ENCODE measurements at regions not wholly inside any gene's neighbourhood (a gene's known extent, or its start where the extent isn't known, plus 50 kb on each side); places are given as distances from the start of the nearest gene placed in this dataset.

DNA sequence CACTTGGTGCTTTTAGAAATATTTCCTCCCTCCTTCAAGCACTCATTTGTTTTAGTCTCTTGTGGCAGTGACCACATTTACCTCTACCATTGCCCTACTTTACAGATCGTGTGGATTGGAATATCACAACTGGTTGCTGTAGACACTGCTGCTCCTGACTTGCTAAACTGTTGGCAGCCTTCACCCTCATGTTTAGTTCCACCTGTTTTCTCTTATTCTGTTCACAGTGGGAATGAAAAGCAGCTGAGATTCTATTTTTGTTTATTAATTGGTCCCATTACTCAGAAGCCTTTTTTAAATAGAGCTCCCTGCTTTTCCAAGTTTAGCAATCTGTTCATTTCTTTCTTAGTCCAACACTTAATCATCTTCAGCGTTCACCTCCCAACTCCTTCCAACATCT is 308.9 kb downstream of the RWDD3 start:
- DNase-seq (ENCODE audit: low read depth), result no peak
- TF ChIP-seq, protein P1, sequence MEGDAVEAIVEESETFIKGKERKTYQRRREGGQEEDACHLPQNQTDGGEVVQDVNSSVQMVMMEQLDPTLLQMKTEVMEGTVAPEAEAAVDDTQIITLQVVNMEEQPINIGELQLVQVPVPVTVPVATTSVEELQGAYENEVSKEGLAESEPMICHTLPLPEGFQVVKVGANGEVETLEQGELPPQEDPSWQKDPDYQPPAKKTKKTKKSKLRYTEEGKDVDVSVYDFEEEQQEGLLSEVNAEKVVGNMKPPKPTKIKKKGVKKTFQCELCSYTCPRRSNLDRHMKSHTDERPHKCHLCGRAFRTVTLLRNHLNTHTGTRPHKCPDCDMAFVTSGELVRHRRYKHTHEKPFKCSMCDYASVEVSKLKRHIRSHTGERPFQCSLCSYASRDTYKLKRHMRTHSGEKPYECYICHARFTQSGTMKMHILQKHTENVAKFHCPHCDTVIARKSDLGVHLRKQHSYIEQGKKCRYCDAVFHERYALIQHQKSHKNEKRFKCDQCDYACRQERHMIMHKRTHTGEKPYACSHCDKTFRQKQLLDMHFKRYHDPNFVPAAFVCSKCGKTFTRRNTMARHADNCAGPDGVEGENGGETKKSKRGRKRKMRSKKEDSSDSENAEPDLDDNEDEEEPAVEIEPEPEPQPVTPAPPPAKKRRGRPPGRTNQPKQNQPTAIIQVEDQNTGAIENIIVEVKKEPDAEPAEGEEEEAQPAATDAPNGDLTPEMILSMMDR (IDR thresholded peaks at IDR 0.05; ENCODE audit: insufficient read depth, low read length, poor library complexity, severe bottlenecking), result no peak

DNA sequence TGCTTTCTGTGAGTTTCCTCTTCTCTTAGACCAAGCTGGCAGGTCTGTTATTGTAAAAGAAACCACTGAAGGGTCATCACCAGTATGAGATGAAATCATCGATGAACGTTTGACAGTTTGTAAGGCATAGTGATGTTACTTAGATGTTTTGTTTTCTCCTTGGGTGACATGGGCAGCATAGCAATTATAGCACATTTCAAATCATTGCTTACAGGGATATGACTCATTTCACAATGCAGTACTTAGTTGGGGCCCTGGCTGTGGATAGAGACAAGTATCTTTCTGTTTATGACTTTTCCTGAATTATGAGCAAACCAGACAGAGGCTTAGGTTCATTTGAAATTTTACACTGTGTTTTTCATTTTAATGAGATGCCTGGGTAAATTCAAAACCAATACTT is 313.0 kb downstream of the RWDD3 start:
- H3K4me3 ChIP-seq (ENCODE audit: low read depth, low read length), result no peak overlapping the region
- no peaks in the 10 kb centered on the region for H3K36me3 ChIP-seq (ENCODE audit: control insufficient read depth, insufficient read depth, low read length)
- no peak for DNase-seq (ENCODE audit: low read depth)
- TF ChIP-seq, protein P1 (IDR thresholded peaks at IDR 0.05; ENCODE audit: insufficient read depth, low read length, poor library complexity, severe bottlenecking), result no peak
- H3K27me3 ChIP-seq (ENCODE audit: control insufficient read depth, insufficient read depth, low read length), result no peaks in the 10 kb centered on the region

More for the DNA sequence above, 308.9 kb downstream of the RWDD3 start:
- Histone ChIP-seq H3K27me3 (ENCODE audit: control insufficient read depth, insufficient read depth, low read length) (no peaks in the 10 kb centered on the region), H3K36me3 (ENCODE audit: control insufficient read depth, insufficient read depth, low read length) (no peaks in the 10 kb centered on the region), H3K4me3 (ENCODE audit: low read depth, low read length) (no peak overlapping the region)

DNA sequence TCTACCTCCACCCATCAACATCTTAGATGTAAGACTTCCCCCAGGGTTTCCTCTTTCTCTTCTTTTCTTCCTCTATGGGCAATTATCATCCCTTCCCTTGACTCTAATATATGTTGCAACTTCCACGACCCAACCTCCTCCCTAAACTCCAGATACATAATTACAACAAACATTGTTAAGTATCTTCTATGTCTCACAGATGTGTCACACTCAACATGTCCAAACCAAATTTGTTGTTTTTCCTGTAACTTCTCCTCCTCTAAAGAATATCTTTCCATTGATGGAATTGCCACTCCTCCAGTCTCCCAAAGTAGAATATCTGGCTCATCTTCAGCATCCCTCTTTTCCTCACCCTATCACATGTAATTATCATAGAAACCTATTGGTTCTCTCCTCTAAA is 314.2 kb downstream of the RWDD3 start:
- H3K36me3 ChIP-seq (ENCODE audit: control insufficient read depth, insufficient read depth, low read length), result no peaks in the 10 kb centered on the region
- TF ChIP-seq, protein P1 (IDR thresholded peaks at IDR 0.05; ENCODE audit: insufficient read depth, low read length, poor library complexity, severe bottlenecking), result no peak
- no peak overlapping the region for H3K4me3 ChIP-seq (ENCODE audit: low read depth, low read length)
- DNase-seq (ENCODE audit: low read depth), result no peak
- H3K27me3 ChIP-seq (ENCODE audit: control insufficient read depth, insufficient read depth, low read length), result no peaks in the 10 kb centered on the region

DNA sequence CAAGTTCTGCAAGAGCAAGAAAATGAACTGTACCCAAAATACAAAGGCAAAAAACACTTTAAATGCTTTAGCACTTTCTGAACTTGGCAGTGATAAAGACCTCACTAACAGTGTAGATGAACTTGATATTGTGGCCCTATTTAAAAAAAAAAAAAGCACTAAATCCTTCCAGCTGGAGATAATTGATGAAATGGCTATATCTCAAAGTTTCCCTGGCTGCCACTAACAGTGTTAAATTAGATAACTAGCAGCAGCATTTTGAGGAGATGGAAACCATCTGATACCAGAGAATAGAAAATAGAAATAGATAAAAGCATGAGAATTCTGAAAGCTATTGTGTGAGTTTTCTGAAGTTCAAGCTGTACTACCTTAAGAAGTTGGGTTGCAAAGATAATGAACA is 317.2 kb downstream of the RWDD3 start:
- no peak for DNase-seq (ENCODE audit: low read depth)
- H3K4me3 ChIP-seq (ENCODE audit: low read depth, low read length), result no peak overlapping the region
- H3K36me3 ChIP-seq (ENCODE audit: control insufficient read depth, insufficient read depth, low read length), result no peaks in the 10 kb centered on the region
- H3K27me3 ChIP-seq (ENCODE audit: control insufficient read depth, insufficient read depth, low read length), result no peaks in the 10 kb centered on the region
- TF ChIP-seq, protein P1 (IDR thresholded peaks at IDR 0.05; ENCODE audit: insufficient read depth, low read length, poor library complexity, severe bottlenecking), result no peak

DNA sequence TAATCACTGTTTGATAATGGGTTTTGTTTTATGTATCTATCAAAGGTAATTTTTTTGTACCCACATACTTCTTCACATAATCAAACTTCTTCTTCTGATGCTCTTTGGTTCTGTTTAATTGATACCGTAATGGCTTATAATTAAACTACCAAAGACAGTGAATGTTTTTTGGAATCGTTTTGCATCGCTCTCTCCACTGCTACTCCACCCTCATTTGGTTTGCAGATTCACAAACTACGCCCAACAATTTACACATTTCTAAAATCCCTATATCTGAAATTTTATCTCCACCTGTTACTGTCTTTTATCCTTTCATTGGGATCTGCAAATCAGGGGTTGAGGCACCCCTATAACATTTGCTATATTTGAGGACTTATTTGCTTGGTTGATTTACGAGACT is 319.6 kb downstream of the RWDD3 start:
- no peak overlapping the region for H3K4me3 ChIP-seq (ENCODE audit: low read depth, low read length)
- H3K36me3 ChIP-seq (ENCODE audit: control insufficient read depth, insufficient read depth, low read length), result no peaks in the 10 kb centered on the region
- DNase-seq (ENCODE audit: low read depth), result no peak
- TF ChIP-seq, protein P1 (IDR thresholded peaks at IDR 0.05; ENCODE audit: insufficient read depth, low read length, poor library complexity, severe bottlenecking), result no peak
- no peaks in the 10 kb centered on the region for H3K27me3 ChIP-seq (ENCODE audit: control insufficient read depth, insufficient read depth, low read length)

DNA sequence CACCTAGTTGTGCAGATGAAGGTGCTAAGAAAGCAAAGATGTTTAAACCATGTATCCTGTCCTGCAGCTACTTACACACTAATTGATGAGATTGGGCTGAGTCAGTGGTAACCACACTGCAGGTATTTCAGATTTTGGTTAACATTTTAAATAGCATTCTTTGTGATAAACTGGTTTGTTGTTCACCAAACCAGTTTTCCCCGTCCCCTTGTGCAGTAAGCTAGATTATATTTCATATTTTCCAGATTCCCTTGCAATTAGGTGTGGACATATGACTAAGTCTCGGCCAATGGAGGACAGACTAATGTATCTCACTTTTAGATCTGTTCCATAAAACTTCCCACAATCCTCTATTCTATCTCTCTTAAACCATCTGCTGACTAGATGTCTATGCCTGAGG is 320.4 kb downstream of the RWDD3 start:
- no peak for DNase-seq (ENCODE audit: low read depth)
- TF ChIP-seq, protein P1 (IDR thresholded peaks at IDR 0.05; ENCODE audit: insufficient read depth, low read length, poor library complexity, severe bottlenecking), result no peak

More for the DNA sequence above, 320.4 kb downstream of the RWDD3 start:
- H3K36me3 ChIP-seq (ENCODE audit: control insufficient read depth, insufficient read depth, low read length), result no peaks in the 10 kb centered on the region
- no peaks in the 10 kb centered on the region for H3K27me3 ChIP-seq (ENCODE audit: control insufficient read depth, insufficient read depth, low read length)
- no peak overlapping the region for H3K4me3 ChIP-seq (ENCODE audit: low read depth, low read length)
